Hematopoietic multipotent progenitor cell treated with erythropoietin and hydrocortisone succinate and interleukin-3 and kit ligand, for 17 days (in vitro differentiated cells): ENCODE measurements at regions not wholly inside any gene's neighbourhood (a gene's known extent, or its start where the extent isn't known, plus 50 kb on each side); places are given as distances from the start of the nearest gene placed in this dataset.

Experiments
- DNase-seq: peaks from one replicate; pipeline ENCODE4 v3.0.0-alpha.2; 2015; ENCODE audit warnings: low spot score

DNA sequence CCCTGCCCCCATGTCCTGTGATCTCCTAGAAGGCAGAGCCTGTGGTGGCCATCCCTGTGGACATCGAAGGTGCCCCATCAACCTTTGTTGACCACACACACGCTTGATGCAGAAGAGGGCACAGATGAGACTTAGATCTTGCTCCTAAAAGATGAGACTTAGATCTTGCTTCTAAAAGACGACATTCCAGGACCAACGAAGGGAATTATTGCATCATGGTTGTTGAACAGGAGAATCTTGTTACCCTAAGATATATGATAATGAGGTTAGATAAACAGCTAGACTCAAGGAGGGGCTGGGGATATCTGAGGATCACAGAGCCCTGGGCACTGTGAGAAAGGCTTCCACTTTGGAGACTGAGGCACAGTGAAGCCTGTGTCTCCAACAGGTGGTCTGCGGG, 91.1 kb upstream of the WSCD2 start:
- DNase-seq, result no peak

DNA sequence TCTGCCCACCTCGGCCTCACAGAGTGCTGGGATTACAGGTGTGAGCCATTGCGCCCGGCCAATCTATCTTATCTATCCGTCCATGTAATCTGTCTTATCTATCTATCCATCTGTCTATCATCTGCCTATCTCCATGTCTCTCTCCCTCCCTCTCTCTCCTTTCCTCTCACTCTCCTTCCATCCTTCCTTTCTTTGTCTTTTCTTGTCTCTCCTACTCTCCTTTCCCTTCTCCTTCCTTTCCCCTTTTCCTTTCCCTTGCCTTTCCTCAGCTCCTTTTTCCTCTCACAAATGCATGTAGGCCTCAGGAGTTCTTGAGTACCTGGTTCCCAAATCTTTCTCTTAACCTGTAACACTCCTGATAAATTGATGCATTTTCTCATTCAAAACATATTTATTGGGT, 89.3 kb upstream of the WSCD2 start:
- DNase-seq, result no peak

DNA sequence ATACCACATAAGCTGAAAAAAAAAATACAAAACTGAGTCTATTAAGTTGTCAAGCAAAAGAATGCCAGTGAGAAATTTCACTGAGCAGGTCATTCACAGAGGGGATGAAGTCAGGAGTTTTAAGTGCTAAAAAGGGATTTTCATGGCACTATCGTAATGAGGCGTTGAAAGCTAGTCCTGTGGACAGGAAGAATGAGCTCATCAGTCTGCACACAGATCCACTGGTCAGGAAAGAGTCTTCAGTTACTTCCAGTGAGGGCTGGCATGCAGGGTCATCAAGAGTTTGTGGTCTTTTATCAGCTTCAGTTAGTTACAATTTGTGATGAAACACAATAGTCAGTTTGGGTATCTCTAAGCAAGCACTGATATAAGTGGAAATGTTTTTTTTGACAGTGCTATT, 88.1 kb upstream of the WSCD2 start:
- no peak for DNase-seq

DNA sequence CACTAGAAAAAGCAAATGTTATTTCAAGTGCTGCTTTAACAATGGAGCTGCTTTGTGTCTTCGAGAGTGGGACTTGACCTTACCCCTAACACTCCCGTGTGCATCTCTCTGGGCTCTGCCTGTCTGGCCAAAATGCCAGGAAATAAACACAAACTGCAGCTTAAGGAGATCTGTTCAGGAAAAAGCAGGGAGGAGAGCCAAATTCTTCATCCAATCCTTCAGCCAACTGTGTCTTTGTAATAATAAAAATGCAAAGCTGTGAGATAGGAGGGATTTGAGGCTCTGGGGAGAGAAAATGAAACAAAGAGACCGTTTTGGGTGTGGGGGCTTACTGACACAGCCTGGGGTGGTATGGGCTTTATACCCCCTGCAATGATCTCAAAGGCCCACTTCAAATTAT, 85.8 kb upstream of the WSCD2 start:
- no peak for DNase-seq

DNA sequence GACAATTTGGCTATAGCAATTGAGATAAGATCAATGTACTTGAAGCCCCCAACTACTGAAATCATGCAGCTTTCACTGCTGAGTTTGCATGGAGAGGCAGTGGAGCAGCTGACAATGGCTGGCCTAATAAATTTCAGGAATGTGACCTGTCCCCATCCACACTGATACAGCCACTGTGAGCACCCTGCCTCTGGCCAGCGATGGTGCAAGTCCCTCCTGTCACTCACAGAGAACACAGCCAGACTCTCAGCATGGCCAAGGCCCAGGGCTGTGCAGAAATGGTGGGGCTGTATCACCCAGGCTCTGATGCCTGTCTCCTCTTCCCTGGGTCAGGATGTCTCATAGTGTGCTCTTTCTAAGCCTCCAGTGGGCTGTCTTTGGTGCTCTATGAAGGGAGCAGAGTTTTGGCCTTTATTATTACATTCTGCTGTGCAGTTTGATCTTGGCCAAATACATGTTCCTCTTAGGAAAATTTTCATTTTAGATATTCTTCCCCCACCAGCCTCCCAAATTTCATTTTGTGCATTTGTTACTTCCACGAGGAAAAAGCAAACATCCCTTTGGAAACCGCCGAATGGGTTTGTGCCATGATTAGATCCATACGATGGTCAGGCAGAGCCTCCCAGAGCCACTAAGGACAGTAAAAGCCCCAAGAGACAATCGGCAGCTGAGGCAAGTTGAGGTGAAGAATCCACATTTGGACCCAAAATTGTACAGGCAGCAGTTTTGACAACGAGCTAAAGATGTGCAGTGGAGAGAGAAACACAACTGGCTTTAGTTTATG, 85.1 kb upstream of the WSCD2 start:
- DNase-seq, result no peak

DNA sequence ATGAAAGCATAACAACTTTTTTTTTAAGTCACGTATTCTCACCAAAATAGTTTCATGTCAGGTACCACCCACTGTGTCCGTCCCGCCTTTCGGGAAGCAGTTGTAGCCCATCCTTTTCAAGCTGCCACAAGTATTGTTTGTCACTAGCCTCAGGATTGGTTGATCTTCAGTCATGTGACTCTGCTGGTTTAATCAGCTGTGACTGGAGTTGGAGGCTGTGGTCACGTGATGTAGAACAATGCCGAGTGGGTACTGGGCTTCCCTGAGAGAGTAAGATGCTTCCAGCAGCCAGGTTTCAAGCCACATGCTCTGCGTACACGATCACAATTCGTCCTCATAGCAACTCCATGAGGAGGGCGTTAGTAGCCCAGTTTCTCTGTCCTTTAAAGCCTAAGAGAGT, 83.0 kb upstream of the WSCD2 start:
- no peak for DNase-seq

GRCh38 chr12:108046650-108047049, 82.4 kb upstream of the WSCD2 start:
- no peak for DNase-seq

DNA sequence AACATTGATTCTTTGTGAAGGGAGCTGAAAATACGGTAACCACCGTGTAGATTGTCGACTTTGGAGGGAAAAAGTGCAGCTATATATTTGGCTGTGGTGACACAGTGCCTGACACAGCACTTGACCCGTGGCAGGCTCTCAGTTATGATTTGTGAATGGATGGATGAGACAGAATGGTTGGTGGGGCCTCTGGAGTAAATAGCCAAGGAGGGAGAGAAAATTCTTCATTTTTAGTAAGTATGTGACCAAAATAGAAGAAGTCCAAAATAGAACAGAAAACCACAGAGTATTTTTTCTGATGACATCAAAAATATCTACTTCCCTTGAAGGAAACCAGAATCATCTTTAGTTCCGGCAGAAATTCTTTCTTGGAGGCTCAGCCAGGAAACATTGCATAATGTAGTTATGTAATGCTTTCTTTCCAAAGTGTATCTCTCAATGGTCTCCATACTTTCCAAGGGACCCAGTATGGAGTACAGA, 82.0 kb upstream of the WSCD2 start:
- no peak for DNase-seq

- no peak for DNase-seq
Measured at GRCh38 chr12:108048686-108049085, 80.4 kb upstream of the WSCD2 start.

DNA sequence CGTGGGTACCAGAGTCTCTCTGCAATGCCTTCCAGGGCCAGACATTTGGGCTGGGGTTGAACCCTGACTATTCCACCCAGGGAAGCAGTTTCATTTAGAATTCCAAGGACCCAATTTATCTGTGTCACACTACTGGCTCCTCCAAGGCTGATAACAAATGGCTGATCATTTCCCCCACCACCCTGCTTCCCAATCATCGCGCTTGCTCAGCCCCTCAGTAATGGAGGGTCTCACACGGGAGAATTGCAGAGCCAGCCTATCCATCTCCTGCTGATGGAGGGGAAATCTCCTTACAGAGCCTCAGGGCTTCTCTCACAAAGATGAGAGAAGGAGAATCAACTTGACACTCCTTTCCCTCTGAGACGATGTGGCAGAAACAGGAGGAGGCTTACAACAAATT, 78.4 kb upstream of the WSCD2 start:
- DNase-seq, result no peak

- no peak for DNase-seq
Measured at GRCh38 chr12:108052260-108052659, 76.8 kb upstream of the WSCD2 start.

DNA sequence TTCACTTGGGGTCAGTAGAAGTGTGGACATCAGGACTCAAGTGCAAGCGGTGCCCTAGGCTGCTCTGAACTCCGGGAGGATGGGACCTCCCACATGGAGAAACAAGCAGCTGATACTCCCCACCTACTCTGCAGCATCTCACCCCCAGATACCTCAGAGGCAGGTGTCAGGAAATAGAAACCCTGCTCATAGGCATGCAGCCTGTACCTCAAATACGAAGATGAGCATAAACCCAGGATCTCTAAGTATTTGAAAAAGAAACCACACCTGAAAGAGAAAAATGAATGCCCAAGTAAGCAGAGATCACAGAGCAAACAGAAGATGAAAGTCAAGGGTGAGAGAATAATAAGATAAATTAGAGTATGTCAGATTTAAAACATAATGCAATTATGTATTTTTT, 75.6 kb upstream of the WSCD2 start:
- no peak for DNase-seq

DNA sequence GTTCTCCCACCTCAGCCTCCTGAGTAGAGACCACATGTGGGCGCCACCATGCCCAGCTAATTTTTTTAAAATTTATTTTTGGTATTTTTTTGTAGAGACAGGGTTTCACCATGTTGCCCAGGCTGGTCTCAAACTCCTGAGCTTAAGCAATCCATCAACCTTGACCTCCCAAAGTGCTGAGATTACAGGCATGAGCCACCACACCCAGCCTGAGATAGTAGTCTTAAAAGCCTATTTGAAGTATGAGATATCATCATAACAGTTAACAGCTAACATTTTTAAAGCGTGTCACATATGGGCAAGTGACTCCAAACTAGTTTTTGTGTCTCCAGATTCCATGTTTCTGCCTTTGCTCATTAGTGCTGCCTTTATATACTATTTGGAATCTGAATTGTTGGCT, 74.6 kb upstream of the WSCD2 start:
- no peak for DNase-seq

DNA sequence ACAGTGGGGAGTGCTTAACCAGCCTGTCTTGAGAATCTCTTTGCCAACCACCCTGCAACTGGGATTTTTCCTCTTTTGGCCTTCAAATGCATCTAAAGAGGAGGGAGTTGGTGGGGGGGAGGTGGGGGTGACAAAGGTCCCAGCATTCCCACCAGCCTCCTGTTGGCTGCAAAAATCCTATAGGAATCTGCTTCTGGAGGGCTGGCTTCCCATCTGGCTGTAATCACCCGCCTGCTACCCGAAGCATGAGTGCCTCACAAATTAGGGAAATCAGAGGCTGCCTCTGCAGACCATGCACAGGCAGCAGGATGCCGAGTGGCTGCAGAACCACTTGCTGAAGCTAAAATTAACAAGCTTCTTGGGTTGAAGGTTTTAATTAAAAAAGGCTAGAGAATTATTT, 73.9 kb upstream of the WSCD2 start:
- DNase-seq, result no peak

DNA sequence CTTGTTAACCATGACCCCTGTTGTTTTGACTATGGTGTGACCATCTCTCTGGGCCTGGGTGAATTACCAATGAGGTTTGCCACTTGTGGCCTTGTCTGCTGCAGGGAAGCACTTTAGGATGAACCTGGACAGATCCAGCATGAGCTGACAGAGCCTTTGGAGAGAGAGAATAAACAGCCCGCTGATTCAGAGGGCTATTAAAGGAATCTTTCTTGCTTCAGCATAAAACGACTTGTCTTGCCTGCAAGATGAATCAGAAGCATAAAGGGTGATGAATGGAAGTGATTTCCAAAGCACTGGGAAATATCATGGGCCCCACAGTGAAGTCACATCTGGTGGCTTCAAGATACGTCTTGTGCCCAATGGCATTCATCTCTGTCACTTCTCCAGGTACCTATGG, 69.0 kb upstream of the WSCD2 start:
- no peak for DNase-seq

DNA sequence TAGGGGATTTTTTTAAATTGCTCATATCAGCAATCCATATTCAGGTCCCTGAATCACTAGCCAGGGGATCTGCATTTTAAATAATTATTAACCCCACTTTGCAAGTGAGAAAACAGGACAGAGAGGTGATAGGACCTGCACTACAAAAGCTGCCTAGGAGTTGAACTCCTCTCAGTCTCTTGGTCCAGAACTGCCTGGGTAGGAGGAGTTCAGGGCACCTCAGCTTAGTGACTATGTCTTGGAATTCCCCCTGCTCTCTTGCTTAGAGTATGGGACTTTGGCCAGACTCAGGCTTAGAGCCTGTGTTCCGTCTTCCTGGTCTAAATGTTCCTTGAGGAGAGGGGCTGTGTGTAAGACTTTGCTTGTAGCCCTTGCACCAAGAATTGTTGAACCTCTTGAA, 68.2 kb upstream of the WSCD2 start:
- no peak for DNase-seq

DNA sequence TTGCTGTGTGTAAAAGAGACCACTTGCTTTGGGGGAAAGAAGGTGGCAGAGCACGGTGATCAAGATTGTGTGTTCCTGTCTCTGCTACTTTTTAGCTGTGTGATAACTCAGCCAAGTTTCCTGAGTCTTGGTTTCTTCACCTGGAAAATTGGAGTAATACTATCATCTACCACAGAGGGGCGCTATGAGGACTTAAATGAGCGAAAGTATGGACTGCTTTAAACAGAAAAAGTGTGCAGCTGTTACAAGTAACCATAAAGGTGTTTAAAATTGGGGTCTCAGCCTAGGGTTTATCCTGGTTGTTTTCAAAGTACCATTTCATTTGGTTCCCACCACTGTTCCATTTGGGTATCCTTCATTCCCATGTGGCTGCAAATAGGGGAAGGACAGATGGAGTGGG, 65.9 kb upstream of the WSCD2 start:
- DNase-seq, result peak; percentile 45

DNA sequence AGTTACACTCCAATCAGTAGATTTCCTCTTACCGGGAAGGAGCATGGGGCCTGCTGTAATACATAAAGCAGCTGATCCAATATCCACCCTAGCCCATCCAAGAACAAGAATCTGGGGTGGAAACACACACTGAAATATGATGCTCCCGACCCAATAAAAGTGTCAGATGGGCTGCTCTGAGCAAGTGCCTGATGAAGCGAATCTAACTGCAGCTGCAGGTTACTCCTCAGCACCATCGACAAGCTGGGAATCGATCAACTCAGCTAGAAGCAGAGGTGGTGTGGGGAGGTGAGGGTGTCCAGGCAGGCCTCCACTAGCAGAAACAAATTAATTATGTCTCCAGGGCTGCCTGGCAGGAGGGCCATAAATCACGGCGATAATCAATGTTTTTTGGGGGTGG, 64.0 kb upstream of the WSCD2 start:
- no peak for DNase-seq

DNA sequence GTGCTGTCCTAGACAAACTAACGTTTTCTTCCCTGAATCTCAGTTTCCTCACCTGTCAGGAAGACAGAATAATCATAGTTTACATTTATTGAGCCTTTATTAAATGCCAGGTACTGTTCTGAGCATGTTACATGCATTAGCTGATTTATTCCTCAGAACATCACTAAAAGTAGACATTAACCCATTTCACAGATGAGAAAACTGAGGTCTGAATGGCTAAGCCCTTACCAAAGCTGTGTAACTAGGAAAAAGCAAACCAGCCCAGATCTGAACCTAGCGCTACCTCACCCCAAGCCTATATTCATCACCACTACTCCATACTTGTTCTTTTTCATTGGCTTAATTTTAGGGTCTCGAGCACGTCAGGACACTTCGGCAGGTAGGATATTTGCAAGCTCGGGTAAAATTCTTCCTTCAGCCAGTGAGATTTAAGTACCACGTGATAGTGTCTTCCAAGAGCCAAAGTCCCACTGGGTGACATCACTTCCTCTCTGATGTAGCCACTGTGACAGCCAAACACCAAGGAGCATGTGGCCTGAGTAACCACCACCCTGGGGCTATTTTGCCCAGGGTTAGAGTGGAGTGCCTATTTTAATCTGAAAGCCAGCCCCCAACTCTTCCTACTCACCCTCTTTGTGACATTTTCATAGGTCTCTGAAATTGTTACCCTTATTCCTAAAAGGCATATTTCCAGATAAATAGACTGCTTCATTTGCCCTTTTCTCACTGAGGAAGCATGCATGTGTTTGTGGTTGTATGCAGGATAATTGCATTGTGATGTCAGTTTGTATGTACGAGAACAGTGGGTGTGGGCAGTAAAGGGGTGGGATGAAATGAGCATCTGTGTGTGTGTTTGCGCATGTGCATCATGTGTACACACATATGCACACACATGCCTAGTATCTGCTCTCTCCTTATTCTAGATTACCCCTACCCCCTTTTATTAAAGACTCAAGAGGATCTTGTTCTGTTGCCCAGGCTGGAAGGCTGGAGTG, 62.2 kb upstream of the WSCD2 start:
- DNase-seq, result no peak

- no peak for DNase-seq
Measured at GRCh38 chr12:108069651-108070165, 59.4 kb upstream of the WSCD2 start.

DNA sequence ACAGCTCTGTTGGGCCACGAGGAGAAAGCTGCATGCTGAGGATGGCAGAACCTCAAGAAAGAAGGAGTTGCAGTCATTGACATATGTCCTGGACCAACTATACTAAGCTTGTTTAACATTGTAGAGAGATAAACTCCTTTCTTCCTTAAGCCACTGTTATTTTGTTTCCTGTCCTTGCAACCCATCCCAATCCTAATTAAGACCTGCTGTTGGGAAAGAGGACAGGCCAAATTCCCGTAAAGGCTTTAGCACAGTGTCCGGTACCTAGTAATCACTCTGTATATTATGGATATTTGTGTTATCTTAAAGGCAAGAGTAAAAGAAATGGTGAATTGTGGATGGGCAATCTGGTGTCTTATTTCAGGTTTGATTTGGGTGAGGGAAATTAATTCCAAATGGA, 53.5 kb upstream of the WSCD2 start:
- no peak for DNase-seq

- DNase-seq, result no peak
Measured at GRCh38 chr12:108076556-108076955, 52.5 kb upstream of the WSCD2 start.

DNA sequence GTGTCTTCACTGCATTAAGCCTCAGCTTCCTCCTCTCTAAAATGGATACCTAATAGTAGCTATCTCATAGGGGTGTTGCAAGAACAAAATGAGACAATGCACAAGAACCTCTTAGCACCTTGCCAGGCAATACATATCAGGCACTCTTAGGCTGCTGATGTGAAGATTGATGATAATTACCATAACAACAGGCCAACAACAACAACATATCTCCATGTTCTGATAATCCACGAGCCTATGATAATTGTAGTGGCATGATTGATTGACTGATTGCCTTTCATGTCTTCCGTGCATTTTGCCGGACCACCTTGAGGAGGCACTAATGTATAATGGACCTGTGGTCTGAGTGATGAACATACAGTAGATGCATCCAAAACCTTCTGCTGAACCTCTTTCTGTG, 50.7 kb upstream of the WSCD2 start:
- DNase-seq, result peak; percentile 8
